Fibroblast of skin of abdomen (primary cell): ENCODE measurements at regions not wholly inside any gene's neighbourhood (a gene's known extent, or its start where the extent isn't known, plus 50 kb on each side); places are given as distances from the start of the nearest gene placed in this dataset.
"Not testable (repeated sequence)": the region's sequence is repeated elsewhere in the genome, so short reads cannot be mapped to it uniquely, and the experiment has no call there.

Source experiments
- DNase-seq: peaks from one replicate; pipeline ENCODE4 v3.0.0-alpha.2; 2013

DNA sequence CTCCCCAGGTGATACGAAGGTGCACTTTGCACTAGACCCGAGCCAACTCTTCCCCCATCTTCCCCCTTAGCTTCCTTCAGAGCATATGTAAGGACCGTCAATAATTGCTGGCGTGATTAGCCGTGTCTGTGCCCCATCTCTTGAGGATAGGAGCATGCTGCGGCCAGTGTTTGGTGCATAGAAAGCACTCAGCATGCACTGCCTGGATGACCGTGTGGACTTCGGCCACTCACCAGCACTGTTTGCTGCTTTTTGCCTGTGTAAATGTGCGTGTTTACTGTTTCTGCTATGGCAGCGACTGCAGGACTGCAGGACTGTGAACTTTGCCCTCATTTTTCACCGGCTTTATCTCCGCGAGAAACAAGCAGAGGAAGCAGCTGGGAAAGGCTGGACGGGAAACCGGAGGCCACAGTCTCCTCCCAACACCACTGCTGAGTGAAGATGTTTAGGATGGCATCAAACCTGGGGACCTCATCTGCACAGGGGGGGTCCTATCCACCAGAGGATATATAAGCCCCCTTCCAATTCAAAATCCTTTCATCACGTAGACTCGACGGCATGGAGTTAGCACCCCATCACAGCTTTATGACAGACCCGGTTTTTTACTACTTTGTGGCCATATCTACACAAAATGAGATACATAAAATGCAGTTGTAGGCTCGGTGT is 150.6 kb upstream of the AFDN start:
- no peak for DNase-seq

DNA sequence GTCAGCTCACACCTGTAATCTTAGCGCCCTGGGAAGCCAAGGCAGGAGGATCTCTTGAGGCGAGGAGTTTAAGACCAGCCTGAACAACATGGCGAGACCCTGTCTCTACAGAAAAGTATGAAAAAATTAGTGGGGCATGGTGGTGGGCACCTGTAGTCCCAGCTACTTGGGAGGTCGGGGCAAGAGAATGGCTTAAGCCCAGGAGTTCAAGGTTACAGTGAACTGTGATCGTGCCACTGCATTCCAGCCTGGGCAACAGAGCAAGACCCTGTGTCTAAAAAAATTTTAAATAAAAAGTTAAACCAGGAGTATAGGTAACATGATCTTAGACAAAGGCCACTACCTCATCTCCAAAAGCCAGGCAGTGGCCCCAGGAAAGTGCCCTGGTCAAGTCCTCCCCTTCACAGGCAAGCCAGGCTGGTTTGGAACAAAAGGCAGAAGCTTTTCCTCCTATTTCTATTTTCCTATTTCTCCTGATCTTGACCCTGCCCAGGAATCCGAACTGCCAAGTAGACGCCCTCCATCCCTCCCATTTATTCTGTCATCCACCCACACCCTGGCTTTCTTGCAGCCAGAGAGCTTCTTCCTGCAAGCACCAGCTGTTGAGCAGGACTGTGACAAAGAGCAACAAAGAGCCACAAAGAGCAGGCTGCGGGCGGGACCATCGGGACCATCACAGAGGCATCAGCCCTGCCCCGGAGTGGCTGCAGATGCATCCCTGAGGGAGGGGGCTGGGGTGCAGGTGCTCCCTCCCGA is 149.9 kb upstream of the AFDN start:
- no peak for DNase-seq

DNA sequence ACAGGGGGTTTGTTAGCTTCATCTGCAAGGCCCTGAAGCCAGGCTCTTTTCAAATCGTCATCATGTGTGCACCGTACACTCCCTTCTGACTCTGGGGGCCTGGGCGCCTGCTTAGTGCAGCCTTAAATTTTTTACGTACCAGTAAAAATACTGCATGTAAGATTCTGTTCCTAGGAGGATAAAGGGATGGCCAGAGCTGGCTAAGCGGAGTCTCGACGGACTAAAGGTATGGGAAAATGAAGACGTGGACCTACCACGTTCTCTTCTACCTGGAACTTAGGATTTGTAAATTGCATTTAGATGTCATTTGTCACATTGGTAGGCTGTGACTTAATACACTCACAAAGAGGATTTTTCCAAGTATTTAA is 149.3 kb upstream of the AFDN start:
- no peak for DNase-seq

DNA sequence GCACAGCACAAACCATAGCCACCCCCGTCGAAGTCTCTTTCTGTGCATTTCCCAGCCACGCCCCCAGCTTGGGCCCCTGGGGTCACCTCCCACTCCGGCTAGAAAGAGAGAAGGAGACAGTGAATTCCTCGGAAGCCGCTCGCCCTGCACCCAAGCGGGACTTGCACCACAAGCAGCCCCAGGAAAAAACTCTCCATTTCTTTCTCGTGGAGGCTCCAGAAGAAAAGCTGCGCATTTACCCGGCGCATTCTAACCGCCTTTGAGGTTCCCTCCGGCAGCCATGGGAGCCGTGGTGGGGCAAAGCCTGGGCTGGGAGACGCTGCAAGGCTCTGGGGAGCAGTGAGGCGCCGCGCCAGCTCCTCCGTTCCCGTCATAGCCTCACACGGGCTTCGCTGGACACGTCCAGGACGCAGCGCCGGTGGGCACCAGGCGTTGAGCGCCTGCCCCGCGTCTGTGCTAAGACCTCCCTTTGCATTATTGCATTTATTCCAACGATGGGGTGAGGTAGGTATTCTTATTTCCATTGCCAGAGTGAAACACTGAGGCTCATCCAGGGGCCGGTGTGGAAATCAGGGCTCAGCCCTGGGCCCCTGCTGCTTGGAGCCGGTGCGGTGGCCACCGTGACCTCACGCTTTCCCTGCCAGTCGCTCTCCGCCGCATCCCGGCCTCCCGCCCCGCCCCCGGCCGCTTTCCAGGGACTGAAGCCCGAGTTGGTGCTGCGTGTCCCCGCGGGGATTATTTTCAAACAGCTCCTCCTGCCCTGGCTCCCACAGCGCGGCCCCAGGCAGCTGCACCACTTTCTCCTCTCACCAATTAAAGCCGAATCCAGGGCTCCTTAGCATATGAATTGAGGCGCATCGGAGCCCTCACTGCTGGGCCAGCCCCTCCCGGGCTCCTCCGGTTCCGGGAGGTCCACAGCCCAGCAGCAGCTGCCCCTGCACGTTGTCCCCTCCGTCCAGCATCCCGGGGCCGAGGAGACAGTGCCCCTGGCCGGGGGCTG is 148.3 kb upstream of the AFDN start:
- no peak for DNase-seq

DNA sequence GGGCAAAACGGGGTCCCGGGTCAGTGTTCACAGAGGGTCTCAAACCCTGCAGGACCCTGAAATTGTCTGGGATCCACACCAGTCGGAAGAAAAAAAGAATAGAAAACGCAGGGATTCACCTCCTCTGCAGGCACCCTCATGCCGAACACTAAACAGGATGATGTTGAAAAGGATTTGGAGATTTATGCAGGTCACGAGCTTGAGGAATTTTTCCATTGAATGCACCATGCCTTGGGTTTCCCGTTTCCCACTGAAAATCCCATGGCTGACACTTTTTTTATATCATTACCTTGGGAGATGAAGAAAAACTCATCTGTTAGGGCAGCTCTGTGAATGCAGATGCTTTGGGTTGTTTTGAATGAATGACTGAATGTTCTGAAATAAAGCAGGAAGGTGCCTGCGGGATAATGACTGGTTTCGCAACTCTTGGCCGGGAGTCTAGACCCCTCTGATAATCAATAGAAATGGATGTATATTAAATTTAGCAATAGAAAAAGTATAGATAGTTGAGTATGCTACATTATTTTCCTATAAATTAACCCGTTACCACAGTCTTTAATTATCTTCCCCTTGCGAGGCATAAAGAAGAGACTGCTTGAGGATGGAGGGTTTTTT is 147.5 kb upstream of the AFDN start:
- no peak for DNase-seq

- no peak for DNase-seq
Observed at GRCh38 chr6:167679790-167680604, 146.7 kb upstream of the AFDN start.

GRCh38 chr6:167680605-167681149 is 146.0 kb upstream of the AFDN start:
- no peak for DNase-seq

- DNase-seq: no peak
Observed at GRCh38 chr6:167682125-167682524, 144.6 kb upstream of the AFDN start.

DNA sequence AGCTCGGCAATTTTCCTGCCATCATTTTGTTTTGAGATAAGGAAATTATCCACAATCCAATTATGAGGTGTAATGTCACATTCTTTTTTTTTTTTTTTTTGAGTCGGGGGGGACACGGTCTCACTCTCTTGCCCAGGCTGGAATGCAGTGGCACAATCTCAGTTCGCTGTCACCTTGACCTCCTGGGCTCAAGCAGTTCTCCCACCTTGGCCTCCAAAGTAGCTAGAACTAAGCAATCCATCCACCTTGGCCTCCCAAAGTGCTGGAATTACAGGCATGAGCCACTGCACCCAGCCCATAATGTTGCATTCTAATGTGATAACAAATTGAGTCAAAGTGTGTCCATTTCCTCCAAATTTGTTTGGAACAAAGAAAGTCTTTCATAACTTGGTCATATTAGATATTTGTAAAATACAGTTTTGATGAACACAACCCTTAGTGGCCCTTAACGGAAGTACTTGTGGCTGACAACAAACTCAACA is 144.1 kb upstream of the AFDN start:
- DNase-seq: no peak

DNA sequence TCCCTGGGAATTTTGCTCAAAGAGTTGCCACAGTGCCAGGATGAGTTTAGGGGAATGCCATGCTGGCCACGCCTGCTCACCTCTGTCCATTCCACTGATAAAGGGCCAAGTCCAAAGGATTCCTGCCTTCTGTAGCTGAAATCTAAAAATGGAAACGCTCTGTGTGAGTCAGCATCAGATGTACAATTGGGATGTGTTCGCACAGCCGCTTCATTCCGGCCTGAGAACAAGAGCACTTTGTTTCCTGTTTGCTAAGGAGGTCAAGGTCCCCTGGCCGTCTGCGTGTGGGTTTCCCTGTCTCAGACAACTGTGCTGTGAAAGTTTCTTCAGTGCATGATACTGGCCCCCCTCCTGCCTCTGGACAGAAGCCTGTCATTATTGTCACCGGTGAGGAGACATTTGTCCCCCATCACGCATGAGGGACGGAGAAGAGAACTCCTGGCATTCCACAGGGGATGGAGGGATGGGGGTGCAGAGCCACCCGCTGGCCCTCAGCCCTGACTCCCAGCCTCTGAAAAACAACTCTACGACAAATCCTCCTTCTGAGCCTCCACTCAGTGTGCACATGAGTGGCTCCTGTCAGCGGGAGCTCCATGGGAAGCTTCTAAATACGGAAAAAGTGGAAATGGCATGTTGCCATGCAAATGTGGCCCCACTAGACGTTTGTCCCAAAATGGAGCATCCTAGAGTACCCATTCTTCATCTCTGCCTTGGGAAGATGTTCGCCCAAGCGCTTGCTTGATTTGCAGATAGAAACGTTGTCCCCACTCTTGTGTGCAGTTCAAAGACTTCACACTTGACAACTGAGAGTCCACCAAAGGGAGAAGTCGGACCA is 143.5 kb upstream of the AFDN start:
- no peak for DNase-seq

DNA sequence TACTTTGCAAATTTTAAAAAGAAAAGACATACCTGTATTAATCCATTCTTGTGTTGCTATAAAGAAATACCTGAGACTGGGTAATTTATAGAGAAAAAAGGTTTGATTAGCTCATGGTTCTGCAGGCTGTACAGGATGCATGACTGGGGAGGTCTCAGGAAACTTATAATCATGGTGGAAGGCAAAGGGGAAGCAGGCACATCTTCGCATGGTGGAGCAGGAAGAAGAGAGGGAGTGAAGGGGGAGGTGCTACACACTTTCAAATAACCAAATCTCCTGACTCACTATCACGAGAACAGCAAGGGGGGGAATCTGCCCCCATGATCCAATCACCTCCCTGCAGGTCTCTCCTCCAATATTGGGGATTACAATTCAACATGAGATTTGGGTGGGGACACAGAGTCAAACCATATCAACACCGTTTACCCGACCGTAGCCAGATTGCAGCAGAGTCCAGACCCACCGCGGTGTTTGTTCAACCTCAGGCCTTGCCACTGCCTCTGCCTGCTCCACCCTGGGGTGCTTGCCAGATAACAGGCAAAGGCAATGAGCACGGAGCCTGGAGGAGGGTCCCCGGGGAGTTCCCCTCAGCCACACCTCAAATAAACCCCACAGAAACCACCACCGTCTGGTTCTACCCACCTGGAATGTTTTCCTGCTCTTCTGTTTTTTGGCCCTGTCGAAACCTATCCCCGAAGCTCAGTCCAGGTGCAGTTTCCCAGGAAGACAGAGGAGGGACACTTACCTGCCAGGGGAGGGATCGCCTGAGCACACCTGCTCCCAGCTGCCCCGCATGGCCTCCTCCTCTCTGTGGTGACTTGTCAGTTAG is 142.2 kb upstream of the AFDN start:
- DNase-seq: no peak

- no peak for DNase-seq
Observed at GRCh38 chr6:167685654-167686053, 141.1 kb upstream of the AFDN start.

- DNase-seq: no peak
Observed at GRCh38 chr6:167686204-167686893, 140.4 kb upstream of the AFDN start.

DNA sequence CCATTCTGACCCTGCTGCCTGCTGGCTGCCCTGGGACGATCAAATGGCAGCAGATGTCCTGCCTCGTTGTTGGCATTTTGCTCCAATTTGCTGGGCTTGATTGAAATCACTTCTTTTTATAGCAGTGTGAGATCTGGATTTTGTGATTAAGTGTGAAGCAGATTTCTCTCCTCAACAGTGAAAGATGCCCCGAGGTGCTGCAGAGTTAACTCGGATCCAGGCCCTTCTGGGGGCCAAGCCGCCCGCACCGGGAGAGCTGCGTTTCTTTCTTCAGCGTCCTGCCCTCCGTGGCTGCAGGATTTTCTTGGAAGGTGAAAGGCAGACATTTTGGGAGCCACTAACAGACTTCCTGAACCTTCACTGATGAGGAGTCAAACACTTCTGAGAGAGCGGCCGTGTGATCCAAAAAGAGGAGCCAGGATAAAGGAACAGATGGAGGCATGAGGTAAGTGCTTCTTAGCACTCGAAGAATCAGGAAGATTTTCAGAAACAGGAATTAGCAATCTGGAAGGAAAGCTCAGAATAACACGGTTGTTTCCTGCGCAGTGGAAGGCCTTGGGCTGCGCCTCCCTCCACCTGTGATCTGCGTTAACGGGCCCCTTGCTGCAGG is 139.5 kb upstream of the AFDN start:
- DNase-seq: no peak

GRCh38 chr6:167688123-167688522 is 138.6 kb upstream of the AFDN start:
- no peak for DNase-seq

DNA sequence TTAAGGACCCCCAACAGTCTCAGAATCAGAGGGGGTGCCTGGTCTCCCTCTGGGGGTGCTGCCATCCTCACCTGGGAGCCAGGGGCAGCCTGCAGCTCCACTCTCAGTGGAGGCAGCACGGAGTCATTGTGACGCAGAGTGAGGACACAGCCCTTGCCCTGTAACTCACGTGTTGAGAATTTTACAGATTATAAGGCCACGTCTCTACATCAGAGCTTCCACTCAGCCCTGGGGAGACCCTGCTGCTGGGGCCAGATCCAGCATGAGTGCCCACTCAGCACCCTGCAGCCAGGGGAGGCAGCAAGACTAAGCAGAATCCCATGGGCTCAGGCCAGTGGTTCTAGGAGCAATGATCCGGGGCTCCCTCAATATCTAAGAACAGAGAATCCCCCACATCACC is 137.4 kb upstream of the AFDN start:
- no peak for DNase-seq

GRCh38 chr6:167689751-167690150 is 137.0 kb upstream of the AFDN start:
- no peak for DNase-seq

GRCh38 chr6:167690167-167690922 is 136.4 kb upstream of the AFDN start:
- not testable (repeated sequence) for DNase-seq
